Ovary (tissue), 3 donors: ENCODE measurements at regions not wholly inside any gene's neighbourhood (a gene's known extent, or its start where the extent isn't known, plus 50 kb on each side); places are given as distances from the start of the nearest gene placed in this dataset.

Source experiments
- EP300 ChIP-seq: sonication (generic); formaldehyde crosslinking; IDR thresholded peaks from one replicate; pipeline ENCODE4 v1.6.1; 2017; ENCODE audit warnings: antibody characterized with exemption
- POLR2A ChIP-seq: fragments of 450-650 bp; IDR thresholded peaks from one replicate; pipeline ENCODE4 v1.6.1; 2017; ENCODE audit warnings: antibody characterized with exemption, mild to moderate bottlenecking, moderate library complexity
- TF ChIP-seq, protein P1 (sequence below), 3 donors: fragments of 450-650 bp in 2 of 3; fragments of 200-600 bp in 1 of 3; IDR thresholded peaks; one replicate each; pipeline versions ENCODE4 v1.5.1 to v1.8.0; 2016 to 2022; ENCODE audit warnings: antibody characterized with exemption in 3 of 3, mild to moderate bottlenecking in 1 of 3
- donor health status: DM: no; HTN: no; CAD: no.

DNA sequence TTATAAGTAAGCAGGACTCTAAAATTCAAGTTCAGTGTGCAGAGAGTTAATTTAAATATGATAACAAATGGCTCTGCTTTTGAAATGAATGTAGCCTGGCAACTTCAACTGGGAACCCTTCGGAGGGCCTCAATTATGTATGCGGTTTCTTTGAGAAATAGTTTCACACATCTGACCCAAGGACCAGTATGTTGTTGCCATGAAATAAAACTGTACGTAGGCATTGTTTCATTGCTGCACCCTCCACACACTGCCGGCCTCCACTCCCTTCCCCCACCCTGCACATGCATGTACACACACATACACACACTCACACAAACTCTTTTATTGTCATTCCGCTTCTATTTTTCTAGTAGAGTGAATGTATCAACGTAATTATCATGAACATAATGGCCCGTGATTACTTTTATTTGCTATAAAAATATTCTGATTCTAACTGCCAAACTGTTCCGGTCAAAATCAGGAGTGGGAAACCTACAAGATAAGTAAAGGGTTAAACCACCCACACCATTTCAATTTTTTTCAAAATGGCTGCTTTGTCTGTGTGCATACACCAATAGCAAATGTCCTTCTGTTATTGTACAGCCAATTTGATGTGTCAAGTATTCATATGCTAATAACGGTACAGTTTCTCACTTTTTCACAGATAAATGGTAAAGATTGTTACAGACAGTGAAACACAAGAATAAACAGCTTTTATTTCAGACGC lies 215.5 kb upstream of the TMEM161B start:
- TF ChIP-seq, protein P1, sequence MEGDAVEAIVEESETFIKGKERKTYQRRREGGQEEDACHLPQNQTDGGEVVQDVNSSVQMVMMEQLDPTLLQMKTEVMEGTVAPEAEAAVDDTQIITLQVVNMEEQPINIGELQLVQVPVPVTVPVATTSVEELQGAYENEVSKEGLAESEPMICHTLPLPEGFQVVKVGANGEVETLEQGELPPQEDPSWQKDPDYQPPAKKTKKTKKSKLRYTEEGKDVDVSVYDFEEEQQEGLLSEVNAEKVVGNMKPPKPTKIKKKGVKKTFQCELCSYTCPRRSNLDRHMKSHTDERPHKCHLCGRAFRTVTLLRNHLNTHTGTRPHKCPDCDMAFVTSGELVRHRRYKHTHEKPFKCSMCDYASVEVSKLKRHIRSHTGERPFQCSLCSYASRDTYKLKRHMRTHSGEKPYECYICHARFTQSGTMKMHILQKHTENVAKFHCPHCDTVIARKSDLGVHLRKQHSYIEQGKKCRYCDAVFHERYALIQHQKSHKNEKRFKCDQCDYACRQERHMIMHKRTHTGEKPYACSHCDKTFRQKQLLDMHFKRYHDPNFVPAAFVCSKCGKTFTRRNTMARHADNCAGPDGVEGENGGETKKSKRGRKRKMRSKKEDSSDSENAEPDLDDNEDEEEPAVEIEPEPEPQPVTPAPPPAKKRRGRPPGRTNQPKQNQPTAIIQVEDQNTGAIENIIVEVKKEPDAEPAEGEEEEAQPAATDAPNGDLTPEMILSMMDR (IDR thresholded peaks at IDR 0.05), result no peak
- TF ChIP-seq POLR2A (no peak), EP300 (no peak)
